Smooth muscle cell (in vitro differentiated cells): ENCODE measurements at regions not wholly inside any gene's neighbourhood (a gene's known extent, or its start where the extent isn't known, plus 50 kb on each side); places are given as distances from the start of the nearest gene placed in this dataset.

Experiments used
- DNase-seq: peaks from one replicate; lab custom pipeline; 2025; ENCODE audit not compliant: unreplicated experiment; lab: John Stamatoyannopoulos, UW
- H2AFZ ChIP-seq: fragments of 200-600 bp; sonication (generic); 2 replicates; pipeline ENCODE4 v1.6.0; 2016; ENCODE audit warnings: antibody characterized with exemption, low read depth, mild to moderate bottlenecking
- H3F3A ChIP-seq: fragments of 200-600 bp; sonication (generic); 2 replicates; pipeline ENCODE4 v1.6.0; 2017; ENCODE audit warnings: antibody characterized with exemption, low read depth
- H3K27ac ChIP-seq: fragments of 200-600 bp; sonication (generic); 2 replicates; pipeline ENCODE4 v1.5.1; 2016; ENCODE audit warnings: low read depth, mild to moderate bottlenecking
- H3K27me3 ChIP-seq: fragments of 200-600 bp; sonication (generic); 2 replicates; pipeline ENCODE4 v1.6.1; 2016; ENCODE audit warnings: low read depth, mild to moderate bottlenecking
- H3K36me3 ChIP-seq: fragments of 200-600 bp; sonication (generic); 2 replicates; pipeline ENCODE4 v1.5.1; 2016; ENCODE audit warnings: low read depth
- H3K4me1 ChIP-seq: fragments of 200-600 bp; sonication (generic); 2 replicates; pipeline ENCODE4 v1.5.1; 2016; ENCODE audit warnings: low read depth
- H3K4me2 ChIP-seq: fragments of 200-600 bp; sonication (generic); 2 replicates; pipeline ENCODE4 v1.6.0; 2016; ENCODE audit warnings: mild to moderate bottlenecking
- H3K4me3 ChIP-seq: fragments of 200-600 bp; sonication (generic); 2 replicates; pipeline ENCODE4 v1.5.1; 2016; ENCODE audit warnings: mild to moderate bottlenecking
- H3K79me2 ChIP-seq: fragments of 200-600 bp; sonication (generic); 2 replicates; pipeline ENCODE4 v1.6.0; 2016; ENCODE audit warnings: low read depth, mild to moderate bottlenecking
- H3K9ac ChIP-seq: fragments of 200-600 bp; sonication (generic); 2 replicates; pipeline ENCODE4 v1.6.0; 2016; ENCODE audit warnings: low read depth
- H3K9me3 ChIP-seq: fragments of 200-600 bp; sonication (generic); replicated peaks from 2 replicates; pipeline ENCODE4 v1.5.1; 2016; ENCODE audit warnings: low read depth
- H4K20me1 ChIP-seq: fragments of 200-600 bp; sonication (generic); 2 replicates; pipeline ENCODE4 v1.6.0; 2016; ENCODE audit warnings: low read depth
- CTCF ChIP-seq: fragments of 200-600 bp; sonication (generic); IDR thresholded peaks from 2 replicates; pipeline ENCODE4 v1.5.1; 2017; ENCODE audit warnings: borderline replicate concordance, mild to moderate bottlenecking, antibody characterized with exemption; ENCODE audit not compliant: insufficient read depth, poor library complexity, severe bottlenecking
- WGBS: methylation state at CpG from one replicate; pipeline ENCODE4 v1.1.7; 2016; ENCODE audit warnings: low lambda C conversion rate; 5-methylcytosine and 5-hydroxymethylcytosine counted together

- Histone ChIP-seq H3K9ac (no peak overlapping the region), H3K9me3 (no peaks in the 10 kb centered on the region), H3K27me3 (peaks cover 15% of the 10 kb centered on the region), H3K27ac (no peak overlapping the region), H3F3A (no peaks in the 10 kb centered on the region), H4K20me1 (no peaks in the 10 kb centered on the region), H2AFZ (no peak overlapping the region), H3K79me2 (no peaks in the 10 kb centered on the region), H3K4me3 (no peak overlapping the region), H3K4me2 (no peak overlapping the region), H3K4me1 (peaks cover 7% of the 10 kb centered on the region), H3K36me3 (no peaks in the 10 kb centered on the region)
- TF ChIP-seq CTCF = no peak
- no peak for DNase-seq
Observed at GRCh38 chr9:18111146-18111545, 362.8 kb upstream of the ADAMTSL1 start.

GRCh38 chr9:18114559-18115475 is 359.1 kb upstream of the ADAMTSL1 start:
- H3K4me1 ChIP-seq = no peaks in the 10 kb centered on the region
- no peaks in the 10 kb centered on the region for H3F3A ChIP-seq
- no peaks in the 10 kb centered on the region for H4K20me1 ChIP-seq
- no peak for DNase-seq
- H3K27me3 ChIP-seq = peaks cover 4% of the 10 kb centered on the region
- 88% methylated on average over 10 of the region's 10 CpGs for WGBS
- H2AFZ ChIP-seq = no peak overlapping the region
- no peak for TF ChIP-seq CTCF
- H3K4me3 ChIP-seq = no peak overlapping the region
- no peaks in the 10 kb centered on the region for H3K79me2 ChIP-seq
- H3K9ac ChIP-seq = no peak overlapping the region
- H3K9me3 ChIP-seq = no peaks in the 10 kb centered on the region
- H3K36me3 ChIP-seq = no peaks in the 10 kb centered on the region
- no peak overlapping the region for H3K4me2 ChIP-seq
- no peak overlapping the region for H3K27ac ChIP-seq

- no peak for TF ChIP-seq CTCF
- Histone ChIP-seq H3K36me3 (no peaks in the 10 kb centered on the region), H3K4me3 (no peak overlapping the region), H3K79me2 (no peaks in the 10 kb centered on the region), H2AFZ (no peak overlapping the region), H3K9me3 (no peaks in the 10 kb centered on the region), H3K27me3 (no peaks in the 10 kb centered on the region), H4K20me1 (no peaks in the 10 kb centered on the region), H3K4me1 (no peaks in the 10 kb centered on the region), H3F3A (no peaks in the 10 kb centered on the region), H3K9ac (no peak overlapping the region), H3K4me2 (no peak overlapping the region), H3K27ac (no peak overlapping the region)
- no peak for DNase-seq
Observed at GRCh38 chr9:18118268-18118667, 355.7 kb upstream of the ADAMTSL1 start.

GRCh38 chr9:18122171-18122570 is 351.8 kb upstream of the ADAMTSL1 start:
- no peak overlapping the region for H2AFZ ChIP-seq
- H3K4me3 ChIP-seq = no peak overlapping the region
- no peaks in the 10 kb centered on the region for H3K36me3 ChIP-seq
- no peaks in the 10 kb centered on the region for H3K79me2 ChIP-seq
- H3K9ac ChIP-seq = no peak overlapping the region
- no peak overlapping the region for H3K4me2 ChIP-seq
- H3K27ac ChIP-seq = no peak overlapping the region
- TF ChIP-seq CTCF = no peak
- no peaks in the 10 kb centered on the region for H4K20me1 ChIP-seq
- no peaks in the 10 kb centered on the region for H3K4me1 ChIP-seq
- H3K9me3 ChIP-seq = no peaks in the 10 kb centered on the region
- H3F3A ChIP-seq = no peaks in the 10 kb centered on the region
- no peak for DNase-seq
- no peaks in the 10 kb centered on the region for H3K27me3 ChIP-seq
- WGBS = 88% methylated on average over 1 of the region's 1 CpG
